IPS-15b (cell line): ENCODE measurements at regions not wholly inside any gene's neighbourhood (a gene's known extent, or its start where the extent isn't known, plus 50 kb on each side); places are given as distances from the start of the nearest gene placed in this dataset.

Source experiments
- H3K27me3 ChIP-seq: one replicate; pipeline ENCODE4 v1.6.1; 2013; ENCODE audit warnings: low read length; ENCODE audit not compliant: control insufficient read depth, insufficient read depth
- H3K36me3 ChIP-seq: one replicate; pipeline ENCODE4 v1.6.1; 2013; ENCODE audit warnings: low read length; ENCODE audit not compliant: control insufficient read depth, insufficient read depth
- H3K4me1 ChIP-seq: one replicate; pipeline ENCODE4 v1.6.1; 2013; ENCODE audit warnings: mild to moderate bottlenecking, low read length; ENCODE audit not compliant: control insufficient read depth, insufficient read depth
- H3K4me3 ChIP-seq: one replicate; pipeline ENCODE4 v1.5.1; 2013; ENCODE audit warnings: low read depth, low read length
- H3K9ac ChIP-seq: one replicate; pipeline ENCODE4 v1.6.1; 2013; ENCODE audit warnings: low read depth, mild to moderate bottlenecking, low read length
- H3K9me3 ChIP-seq: one replicate; pipeline ENCODE4 v1.6.1; 2013; ENCODE audit warnings: mild to moderate bottlenecking, low read length; ENCODE audit not compliant: control insufficient read depth, insufficient read depth

- no peaks in the 10 kb centered on the region for H3K27me3 ChIP-seq
- H3K36me3 ChIP-seq: no peaks in the 10 kb centered on the region
- H3K9ac ChIP-seq: no peak overlapping the region
- no peaks in the 10 kb centered on the region for H3K9me3 ChIP-seq
- H3K4me1 ChIP-seq: no peaks in the 10 kb centered on the region
- H3K4me3 ChIP-seq: no peak overlapping the region
These were observed 119.9 kb downstream of the ADCYAP1R1 start for GRCh38 chr7:31171984-31172383.

DNA sequence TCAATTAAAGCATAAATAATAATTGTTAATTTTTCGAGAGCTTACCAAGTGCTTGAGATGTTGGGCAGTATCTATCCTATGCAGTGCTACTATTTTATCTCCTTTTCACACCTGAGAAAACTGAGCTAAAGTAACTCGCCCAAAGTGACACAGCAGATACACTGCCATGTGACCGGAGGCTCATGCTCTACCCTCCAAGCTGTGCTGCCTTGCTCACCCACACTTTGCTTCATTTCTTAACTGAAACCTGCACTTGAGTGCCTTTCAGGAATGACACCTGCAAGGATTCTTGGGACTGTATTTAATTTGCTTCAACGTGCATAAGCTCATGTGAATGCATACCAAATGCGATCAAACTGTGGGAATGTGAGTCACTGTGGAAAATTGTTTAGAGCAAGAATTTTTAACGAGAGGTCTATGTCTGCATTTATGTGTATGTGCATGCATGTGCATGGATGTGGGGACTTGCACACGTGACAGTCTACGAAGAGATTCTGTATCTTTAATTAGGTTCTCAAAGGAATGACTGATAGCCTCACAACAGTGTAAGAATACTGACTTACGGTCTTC is 119.2 kb downstream of the ADCYAP1R1 start:
- Histone ChIP-seq H3K27me3 (no peaks in the 10 kb centered on the region), H3K9me3 (no peaks in the 10 kb centered on the region), H3K4me1 (no peaks in the 10 kb centered on the region), H3K9ac (no peak overlapping the region), H3K36me3 (no peaks in the 10 kb centered on the region), H3K4me3 (no peak overlapping the region)
